DMS53 (cell line): ENCODE measurements at regions not wholly inside any gene's neighbourhood (a gene's known extent, or its start where the extent isn't known, plus 50 kb on each side); places are given as distances from the start of the nearest gene placed in this dataset.
"Not testable (repeated sequence)": the region's sequence is repeated elsewhere in the genome, so short reads cannot be mapped to it uniquely, and the experiment has no call there.

Experiments
- DNase-seq: peaks from one replicate; lab custom pipeline; 2025; lab: John Stamatoyannopoulos, UW

DNA sequence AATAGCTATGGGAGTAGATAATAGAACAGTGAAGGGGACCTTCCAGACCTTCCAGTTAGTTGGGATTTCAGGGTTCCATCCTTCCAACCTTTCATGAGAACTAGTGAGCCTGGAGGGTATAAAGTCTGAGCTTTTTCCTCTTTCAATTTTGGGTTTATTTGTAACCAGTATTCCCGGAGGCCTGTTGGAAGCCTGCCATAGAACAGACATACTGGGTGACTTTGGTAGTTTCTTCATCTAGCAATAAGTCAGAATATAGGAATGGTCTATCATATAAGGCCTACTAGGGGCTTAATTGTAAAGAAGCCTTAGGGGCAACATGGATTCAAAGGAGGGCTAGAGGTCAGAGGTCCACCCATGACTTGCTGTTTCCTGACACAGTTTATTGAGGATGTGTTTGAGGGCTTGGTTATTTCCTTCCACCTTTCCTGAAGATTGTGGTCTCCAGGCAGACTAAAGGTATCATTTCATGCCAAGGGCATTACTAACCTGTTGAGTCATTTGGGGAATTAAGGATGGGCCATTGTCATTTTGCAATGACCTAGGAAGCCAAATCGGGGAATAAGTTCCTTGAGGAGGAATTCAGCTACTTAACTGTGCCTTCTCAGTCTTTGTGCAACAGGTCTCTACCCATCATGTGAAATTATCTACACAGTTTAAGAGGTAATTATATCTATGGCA is 410.3 kb downstream of the SLC6A15 start:
- no peak for DNase-seq

DNA sequence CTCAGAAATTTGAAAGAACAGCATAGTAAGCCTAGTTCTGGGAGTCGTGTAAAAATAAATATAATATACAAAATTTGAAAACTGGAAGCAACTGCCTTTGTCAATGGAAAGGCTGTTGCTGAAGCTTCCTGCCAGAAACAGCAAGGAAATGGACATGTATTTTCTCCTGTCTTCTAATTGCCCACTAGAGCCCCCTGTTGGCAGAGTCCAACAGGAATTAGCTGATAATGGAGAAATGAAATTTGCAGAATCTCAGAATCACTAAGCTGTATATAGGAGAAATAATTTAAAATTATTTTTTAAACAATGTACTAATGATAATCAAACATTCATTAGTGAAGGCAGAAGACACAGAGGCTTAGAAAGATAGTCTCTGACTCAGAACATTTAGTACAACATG is 414.8 kb downstream of the SLC6A15 start:
- DNase-seq, result peak; percentile 59

DNA sequence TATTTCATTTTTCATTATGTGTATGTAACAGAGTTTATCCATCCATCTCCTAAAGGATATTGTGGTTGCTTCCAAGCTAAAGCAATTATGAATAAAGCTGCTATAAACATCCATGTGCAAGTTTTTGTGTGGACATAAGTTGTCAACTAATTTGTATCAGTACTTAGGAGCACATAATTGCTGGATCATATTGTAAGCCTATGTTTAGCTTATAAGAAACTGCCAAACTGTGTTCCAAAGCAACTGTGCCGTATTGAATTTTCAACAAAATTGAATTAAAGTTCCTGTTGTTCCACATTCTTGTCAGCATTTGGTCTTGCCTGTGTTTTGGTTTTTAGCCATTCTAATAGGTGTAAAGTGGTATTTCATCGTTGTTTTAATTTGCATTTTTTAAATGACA is 416.9 kb downstream of the SLC6A15 start:
- no peak for DNase-seq

DNA sequence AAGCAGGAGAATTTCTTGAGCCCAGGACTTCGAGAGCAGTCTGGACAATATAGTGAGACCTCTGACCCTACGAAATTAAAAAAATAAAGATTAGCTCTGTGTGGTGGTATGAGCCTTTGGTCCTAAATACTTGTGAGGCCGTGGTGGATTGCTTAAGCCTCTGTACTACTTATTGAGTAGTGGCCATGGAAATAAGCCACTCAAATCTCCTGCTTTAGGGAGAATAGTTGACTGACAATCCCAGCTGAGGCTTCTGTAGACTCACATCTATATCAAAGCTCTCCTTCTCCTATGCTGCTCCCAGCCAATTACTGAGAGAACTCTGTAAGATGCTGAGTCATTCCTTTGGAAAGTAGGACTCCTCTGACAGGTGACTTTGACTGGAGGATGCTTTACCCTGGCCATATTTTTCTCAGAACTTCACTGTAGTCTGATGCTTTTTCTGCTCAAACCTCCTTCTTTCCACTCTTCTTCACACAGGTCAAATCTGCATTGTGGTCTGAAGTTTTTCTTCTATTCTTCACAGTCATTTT is 420.2 kb downstream of the SLC6A15 start:
- peak; percentile 48 for DNase-seq

DNA sequence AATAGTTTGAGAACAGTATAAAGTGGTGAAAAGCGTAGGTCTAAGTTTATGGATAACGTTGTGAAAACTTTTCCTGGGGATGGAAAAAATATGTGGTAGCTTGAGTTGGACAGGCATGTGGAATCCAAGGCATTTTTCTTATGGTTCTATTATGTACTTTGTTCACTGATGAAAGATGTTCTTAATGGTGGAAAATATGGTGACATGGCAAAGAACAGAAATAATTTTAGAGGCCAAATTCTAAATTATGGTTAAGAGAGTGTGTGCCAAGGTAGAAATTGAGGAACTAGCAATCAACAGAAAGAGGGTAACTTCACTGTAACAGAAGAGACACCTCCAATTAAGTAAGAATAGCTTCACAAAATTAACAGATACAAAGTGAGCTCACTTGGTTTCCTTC is 427.8 kb downstream of the SLC6A15 start:
- no peak for DNase-seq

DNA sequence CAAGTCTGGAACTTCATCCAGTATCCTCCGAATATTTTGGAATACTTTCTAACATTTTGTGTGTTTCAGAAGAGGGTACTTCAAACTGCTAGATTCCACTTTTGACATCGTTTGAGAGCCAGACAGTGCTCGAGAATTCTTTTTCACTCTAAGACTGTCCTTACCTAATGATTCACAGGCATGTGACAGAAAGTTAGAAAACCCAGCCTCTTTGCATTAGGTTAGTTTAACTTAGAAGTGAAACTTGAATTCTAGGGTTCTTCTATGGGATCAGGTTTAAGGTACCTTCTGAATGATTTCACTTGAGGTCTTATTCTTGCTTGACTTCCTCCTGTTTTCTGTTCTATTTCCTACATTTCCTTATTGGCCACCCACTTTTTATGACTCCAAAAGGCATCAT is 431.8 kb downstream of the SLC6A15 start:
- no peak for DNase-seq

DNA sequence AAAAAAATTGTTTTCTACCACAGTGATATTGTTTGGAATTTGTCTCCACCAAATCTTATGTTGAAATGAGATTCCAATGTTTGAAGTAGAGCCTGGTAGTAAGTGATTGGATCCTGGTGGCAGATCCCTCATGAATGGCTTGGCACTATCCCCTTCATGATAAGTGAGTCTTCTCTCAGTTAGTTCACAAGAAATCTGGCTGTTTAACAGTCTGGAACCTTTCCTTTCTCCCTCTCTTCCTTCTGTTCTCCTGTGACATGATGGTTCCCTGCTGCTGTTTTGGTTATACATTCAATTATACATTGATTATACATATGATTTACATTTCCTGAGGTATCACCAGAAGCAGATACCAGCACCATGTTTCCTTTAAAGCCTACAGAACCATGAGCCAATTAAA is 442.2 kb downstream of the SLC6A15 start:
- DNase-seq, result no peak

DNA sequence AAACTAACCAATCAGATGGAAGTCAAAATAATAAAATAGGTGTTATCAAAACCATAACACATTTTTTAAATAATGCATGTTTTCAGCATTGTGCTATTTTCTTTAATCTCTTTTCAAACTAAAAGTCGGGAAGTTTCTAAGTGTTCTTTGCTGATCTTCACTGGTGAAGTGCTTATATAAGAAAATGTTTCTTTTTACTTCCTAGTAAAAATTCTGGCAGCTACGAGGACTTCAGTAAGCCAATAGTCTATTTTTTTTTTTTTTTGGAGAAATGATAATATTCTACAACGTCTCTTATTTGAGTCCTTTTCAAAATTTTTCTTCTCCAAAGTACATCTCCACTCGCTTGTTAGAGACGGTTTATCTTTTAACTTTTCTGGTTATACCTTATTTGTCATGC is 448.0 kb downstream of the SLC6A15 start:
- DNase-seq, result no peak

DNA sequence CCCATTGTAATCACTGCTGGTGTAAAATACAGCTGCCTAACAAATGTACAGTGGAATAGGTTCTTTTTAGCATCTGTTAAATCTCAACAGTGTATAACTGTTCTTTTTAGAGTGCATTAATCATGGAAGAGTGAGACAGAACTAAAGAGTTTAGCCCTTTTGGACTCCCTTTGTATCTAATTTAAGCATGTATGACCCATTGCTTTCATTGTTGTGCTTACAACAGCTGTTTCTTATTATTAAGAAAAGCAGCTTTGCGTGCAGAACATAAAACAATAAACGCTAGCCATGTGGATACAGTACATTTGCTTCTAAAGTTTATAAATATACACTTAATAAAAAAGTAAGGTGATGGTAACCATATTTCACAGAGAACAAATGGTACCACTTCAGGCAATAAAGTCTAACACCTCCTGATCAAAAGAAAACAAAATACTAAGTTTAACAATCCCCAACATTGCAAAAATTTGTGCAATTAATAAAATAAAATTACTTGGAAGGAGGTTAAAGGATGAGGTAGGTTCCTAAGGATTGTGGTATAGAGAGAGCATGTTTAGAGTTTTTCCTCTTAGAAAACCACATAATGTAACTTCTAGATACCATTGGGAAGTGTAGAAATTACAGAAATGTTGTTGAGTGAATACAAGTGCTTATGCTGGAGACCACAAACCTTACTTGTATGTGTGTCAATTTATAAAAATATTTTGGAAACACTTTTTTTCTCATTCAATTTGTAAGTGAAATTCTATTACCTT is 448.7 kb downstream of the SLC6A15 start:
- DNase-seq, result no peak

DNA sequence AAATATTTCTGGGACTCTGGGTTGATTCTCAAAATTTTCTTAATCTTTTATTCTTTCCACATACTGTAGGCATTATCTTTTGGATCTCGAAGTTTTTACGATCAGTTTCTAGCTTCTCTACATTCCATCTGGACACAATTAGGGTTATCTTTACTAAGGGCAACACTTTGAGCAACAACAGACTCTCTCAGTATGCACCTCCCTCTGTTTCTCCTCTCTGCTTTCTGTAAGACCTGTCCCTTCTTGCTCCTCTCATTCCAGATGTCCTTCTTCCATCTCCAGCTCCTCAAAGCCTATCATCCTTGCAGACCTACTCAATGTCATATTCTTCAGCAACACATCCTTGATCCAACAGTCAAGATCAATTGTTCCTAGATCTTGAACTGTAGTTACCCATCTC is 457.0 kb downstream of the SLC6A15 start:
- no peak for DNase-seq

DNA sequence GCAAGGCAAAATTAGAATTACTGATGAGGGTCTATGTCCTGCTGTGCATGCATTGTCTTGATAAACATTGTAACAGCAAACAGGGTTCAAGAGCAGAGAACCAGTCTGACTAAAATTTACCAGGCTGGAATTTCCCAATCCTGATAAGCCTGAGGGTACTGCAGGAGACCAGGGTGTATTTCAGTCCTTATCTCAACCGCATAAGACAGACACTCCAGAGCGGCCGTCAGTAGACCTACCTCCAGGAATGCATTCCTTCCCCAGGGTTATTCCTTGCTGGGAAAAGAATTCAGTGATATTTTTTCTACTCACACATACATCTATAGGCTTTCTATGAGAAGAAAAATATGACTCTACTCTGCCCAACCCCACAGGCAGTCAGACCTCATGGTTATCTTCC is 466.1 kb downstream of the SLC6A15 start:
- DNase-seq, result not testable (repeated sequence)

DNA sequence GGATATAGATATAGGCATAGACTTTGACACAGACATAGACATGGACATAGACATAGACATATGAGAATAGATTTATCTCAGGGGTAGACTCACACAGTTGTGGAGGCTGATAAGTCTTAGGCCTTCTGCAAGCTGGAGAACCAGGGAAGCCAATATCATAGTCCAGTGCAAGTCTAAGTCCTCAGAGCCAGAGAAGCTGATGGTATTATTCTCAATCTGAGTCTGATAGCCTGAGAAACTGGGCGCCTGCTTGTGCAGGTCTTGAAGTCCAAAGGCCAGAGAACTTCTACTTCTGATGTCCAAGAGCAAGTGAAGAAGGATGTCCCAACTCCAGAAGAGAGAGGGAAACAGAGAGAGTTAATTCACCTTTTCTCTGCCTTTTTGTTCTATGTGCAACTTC is 476.5 kb downstream of the SLC6A15 start:
- no peak for DNase-seq

DNA sequence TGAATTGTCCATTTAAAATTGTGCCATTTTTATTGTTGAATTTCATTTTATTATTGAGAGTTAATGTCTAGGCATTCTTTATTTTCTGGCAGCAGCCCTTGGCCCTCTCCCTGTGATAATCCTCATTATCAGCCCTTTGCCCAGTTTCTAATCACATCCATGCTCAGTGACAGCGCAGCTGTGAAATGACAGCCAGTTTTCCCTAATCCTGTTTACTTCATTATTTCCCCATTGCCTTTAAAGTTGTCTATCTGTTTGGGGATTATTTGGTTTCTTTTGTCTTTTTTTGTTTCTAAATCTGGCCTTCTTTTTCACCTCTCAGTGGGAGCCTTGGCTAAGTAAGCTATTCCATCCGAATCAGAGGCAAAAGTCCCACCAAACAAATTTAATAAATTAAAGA is 476.9 kb downstream of the SLC6A15 start:
- DNase-seq, result no peak

DNA sequence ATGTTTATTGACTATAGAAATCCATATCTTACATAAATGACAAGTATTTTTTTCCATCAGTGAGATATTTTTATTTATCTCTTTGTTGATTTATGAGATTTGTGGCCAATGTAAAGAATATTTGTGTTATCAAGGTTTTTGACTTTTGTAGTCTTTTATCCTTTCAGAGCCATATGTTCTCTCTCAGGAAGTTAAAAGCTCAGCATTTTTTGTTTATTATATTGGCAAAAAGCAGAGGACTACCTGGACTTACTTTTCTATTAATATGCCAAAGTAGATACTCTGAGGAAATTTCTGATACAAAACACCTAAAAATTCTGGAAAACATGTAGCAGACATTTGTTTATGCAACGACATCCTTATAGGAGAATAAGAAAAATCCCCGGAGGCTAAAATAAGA is 490.3 kb downstream of the SLC6A15 start:
- DNase-seq, result no peak

DNA sequence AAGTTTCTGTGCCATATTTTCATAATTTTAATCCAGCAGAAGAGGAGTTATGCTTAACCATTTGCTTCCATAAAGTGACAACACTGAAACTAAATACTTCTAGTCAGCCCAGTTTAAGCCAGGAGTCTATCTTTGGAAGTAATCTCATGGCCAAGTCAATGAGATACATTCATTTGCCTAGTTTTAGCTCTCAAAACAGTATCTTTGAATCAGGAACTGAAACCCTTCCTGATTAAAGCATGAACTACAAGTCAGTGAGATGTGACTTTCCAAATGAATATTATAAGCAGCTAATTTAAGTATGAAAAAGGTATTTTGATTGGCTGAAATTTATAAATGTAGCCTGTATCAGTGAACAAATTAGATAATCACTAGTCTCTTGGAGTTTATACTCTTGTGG is 491.5 kb downstream of the SLC6A15 start:
- DNase-seq, result no peak

DNA sequence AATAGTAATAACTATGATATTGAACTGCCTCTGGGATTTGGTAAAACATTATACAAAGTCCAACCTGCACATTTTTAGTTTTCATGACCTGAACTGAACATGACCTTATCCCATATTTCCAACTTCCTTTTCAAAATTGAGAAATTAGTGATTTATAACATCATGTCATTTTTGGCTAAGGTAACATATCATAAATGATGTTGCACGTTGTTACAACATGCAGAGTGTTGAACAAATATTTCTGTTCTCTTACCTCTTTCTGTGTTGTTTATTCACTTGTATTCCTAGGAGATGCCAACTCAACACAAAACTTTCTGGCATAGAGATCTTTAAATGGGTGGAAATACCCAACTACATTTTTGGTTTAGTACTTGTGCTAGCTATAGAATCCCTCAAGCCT is 496.0 kb downstream of the SLC6A15 start:
- DNase-seq, result no peak

DNA sequence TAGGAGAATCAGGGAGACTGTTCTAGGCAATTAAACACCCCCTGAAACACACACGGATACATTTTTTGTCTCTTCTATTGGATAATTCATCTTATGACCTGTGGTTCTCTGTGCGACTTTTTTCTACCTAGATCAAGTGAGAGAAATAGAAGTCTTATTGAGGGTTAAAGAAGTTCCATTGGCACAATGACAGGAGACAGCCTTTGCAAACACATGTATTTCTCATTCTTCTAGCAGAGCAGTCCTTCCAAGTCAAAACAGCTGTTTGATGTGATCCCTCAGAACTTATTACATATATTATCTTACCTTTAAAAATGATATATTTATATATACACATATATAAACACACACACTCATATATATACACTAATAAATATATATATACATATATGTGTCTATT is 496.7 kb downstream of the SLC6A15 start:
- no peak for DNase-seq

DNA sequence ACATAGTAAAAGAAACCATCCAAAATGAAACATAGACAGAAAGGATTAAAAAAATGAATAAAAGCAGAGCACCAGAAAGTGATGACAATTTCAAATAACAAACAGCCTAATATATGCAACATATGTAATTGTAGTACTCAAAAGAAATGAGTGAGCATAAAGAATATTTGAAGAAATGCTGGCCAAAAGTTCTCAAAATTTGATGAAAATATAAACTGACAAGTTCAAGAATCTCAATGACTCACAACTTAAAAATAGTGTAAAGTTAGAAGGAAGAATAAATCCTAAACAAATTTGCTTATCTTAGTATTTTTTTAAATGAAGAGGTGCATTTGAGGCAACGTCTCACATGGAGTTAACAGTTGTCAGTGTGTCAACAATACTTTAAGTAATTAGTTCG is 498.9 kb downstream of the SLC6A15 start:
- no peak for DNase-seq

DNA sequence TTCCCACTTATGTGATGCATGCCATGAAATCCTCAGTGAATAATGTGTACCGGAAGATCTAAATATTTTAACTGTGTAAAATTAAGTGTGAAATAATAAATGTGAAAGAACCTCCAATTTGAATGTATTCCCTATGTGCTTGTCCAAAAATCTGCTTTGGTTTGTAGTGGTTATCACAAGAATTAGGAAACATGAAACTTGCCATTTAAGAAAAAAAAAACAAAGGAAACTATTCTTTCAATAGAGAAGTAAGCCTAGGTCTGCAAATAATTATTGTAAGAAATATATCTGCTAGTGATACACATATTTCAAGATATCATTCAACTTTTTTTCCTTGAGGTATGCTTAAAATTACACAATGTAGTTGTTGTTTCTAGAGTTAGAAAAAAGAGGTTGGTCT is 500.4 kb downstream of the SLC6A15 start:
- no peak for DNase-seq

DNA sequence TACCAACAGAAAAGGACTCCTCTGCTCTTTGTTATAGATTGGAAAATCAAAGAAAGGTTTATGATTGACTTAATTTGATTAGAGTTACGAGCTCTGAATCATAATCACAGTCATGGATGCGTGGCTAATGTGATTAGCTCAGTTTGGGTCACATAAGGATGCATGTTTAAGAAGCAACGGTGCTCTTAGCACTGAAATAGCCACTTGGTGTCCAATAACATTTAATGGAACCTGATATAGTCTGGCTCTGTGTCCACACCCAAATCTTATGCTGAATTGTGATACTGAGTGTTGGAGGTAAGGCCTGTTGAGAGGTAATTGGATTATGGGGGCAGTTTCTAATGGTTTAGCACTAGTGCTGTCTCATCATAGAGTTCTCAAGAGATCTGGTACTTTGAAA is 501.6 kb downstream of the SLC6A15 start:
- DNase-seq, result no peak

DNA sequence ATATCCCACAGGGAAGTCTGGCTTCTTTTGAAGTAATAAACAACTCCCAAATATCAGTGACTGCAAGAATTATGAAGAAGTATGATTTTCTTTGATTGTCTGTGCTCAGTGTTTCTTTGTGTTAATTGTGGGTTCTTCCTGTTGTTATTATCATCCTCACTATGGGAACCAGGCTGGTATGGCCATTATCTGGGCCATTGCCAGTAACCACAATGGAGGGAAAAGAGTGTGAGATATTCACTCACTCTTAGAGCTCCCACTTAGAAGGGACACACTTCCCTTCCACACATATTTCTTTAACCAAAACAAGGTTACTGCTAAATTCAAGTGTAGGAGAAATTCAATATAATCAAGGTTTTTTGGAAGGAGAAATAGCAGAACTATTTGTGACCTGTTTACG is 503.7 kb downstream of the SLC6A15 start:
- peak; percentile 41 for DNase-seq

DNA sequence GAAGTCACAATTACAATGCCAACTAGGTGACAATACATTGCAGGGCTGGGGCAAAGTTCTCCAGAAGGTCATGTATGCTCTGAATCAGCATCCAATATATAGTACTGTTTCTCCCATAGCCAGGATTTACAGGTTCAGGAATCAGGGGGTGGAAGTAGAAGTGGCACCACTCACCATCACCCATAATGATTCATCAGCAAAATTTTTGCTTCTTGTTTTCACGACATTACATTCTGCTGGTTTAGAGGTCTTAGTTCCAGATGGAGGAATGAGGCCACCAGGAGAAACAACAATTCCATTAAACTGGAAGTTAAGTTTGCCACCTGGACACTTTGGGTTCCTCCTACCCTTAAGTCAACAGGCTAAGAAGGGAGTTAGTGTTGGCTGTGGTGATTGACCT is 505.9 kb downstream of the SLC6A15 start:
- DNase-seq, result not testable (repeated sequence)

DNA sequence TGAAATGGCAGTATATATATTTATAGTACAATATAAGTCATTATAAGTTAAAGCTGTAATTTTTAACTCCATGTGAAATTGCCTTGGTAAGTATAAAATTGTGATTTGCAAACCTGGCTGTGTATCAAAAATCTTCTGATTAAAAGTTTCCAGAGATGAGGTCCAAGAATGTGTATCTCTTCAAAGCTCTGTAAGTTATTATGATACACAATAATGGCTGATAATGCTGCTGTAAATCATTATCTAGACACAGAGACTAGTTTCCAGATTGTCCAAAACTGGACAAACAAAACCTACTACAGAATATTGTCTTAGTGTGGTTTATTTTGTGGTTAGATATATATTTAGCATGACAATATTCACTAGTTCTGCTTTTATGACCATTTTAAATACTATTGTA is 514.8 kb downstream of the SLC6A15 start:
- no peak for DNase-seq

DNA sequence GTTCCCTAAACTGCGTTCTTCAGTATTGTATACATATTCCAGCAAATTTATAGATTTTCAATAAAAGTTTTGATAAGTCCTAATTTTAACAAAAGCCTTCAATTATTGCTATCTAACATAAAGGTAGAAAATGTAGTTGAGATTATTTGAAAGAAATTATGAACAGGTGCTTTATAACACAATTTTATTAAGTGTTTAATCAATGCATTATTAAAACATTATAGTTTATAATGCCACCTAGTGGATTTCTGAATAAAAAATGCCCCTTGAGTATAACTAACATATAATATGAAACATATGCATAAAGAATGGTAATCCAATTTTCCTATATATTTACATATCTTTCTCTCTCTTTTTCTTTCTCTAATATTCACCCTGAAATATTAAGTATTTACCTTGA is 515.3 kb downstream of the SLC6A15 start:
- peak; percentile 52 for DNase-seq
